ENCODE measurements at regions not wholly inside any gene's neighbourhood (a gene's known extent, or its start where the extent isn't known, plus 50 kb on each side); places are given as distances from the start of the nearest gene placed in this dataset.

DNA sequence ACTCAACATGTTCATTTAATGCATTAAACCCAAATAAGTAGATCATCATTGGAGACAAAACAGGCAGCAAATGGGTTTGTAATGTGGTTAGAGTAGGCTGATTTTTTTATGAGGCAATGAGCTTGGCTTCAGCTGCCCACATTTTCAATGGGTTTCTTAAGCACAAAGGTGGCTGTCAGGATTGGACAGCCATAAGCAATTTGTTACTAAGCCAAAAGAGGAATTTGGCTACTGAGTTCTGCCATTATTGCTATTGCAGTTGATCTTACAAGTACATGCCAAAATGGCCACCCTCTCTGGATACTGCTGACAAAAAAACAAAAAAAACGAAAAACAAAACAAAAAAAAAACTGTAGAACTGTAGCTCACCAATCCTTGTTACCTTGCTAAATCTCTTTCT is 1348.0 kb upstream of the PIK3C3 start:
- no peak for DNase-seq

DNA sequence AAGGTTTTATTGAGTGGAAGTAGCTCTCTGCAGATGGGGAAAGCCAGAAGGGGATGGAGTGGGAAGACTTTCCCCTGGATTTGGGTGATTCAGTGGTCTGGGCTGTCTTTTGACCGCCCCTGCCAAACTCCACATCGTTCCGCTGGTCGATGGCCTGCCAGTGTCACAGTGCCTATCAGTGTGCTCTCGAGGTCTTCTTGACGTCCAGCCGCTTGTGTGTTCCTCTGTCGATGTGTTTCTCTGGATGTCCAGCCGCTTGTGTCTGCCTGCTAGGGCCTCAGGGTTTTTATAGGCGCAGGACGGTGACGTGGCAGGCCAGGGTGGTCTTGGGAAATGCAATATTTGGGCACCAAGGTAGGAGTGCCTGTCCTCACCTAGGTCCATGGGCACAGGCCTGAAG is 1371.4 kb upstream of the PIK3C3 start:
- DNase-seq, result no peak

DNA sequence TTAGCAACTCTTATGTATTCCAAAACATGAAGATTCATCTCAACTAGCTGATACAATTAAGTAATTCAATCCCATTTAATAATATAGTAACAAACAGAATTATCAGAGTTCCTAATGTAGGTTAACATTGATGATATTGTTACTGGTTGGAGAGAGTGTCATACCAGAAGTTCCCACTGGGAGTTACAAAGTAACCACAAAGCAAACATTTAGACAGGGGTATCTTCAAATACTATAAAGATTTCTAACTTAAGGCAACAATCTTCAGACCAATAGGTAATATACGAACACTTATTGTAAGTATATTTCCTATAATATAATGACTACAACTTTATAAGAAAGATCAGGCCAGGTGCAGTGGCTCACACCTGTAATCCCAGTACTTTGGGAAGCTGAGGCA is 1372.9 kb upstream of the PIK3C3 start:
- no peak for DNase-seq

DNA sequence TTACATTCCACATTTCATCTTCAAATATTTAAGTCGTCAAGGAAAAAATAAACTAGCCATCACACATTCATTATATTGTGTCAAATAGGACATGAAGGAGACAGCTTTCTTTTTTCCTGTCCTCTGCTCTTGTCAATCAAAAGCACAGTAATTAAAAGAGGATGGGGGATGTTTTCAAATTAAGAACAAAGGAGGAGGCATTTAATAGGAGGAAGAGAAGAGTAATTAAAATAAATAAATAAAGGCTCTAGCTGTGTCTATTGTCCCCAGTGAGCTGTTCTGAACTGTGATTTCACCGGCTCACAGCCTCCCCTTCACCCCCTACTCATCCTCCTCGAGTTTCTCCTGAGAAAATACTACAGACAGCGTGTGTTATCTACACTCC is 1377.1 kb upstream of the PIK3C3 start:
- DNase-seq, result no peak

DNA sequence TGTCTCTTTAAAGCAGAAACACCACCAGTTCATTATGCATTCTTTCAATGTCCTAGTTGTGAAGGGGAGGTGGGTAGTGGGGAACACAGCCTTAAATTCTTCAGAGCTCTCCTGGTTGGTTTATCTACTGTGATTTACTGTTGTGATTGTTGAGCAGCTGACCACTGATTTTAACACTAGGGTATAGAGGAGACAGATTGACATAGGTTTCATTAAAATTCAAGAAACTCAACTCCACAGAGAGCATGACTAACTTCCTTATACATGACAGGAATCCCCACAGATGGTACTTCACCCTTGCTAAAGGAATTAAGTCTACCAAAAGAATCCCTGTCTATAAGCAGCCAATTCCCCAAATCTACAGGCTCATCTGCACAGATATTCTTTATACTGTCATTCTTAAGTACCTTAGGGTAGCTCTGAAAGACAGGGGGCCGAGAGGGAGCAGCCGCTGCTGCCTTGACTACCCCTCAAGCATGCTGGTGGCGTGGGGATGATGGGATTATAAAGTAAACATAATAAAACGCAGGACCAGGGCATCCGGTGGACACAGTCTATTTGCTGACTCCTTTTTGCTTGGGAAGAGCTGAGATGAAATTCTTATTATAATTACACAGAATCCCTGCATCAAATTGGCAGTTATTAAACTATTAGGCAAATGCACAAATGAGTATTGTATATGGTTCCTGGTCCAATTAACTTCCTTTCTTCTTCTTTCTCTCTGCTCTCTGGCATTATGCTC is 1377.6 kb upstream of the PIK3C3 start:
- DNase-seq, result no peak

DNA sequence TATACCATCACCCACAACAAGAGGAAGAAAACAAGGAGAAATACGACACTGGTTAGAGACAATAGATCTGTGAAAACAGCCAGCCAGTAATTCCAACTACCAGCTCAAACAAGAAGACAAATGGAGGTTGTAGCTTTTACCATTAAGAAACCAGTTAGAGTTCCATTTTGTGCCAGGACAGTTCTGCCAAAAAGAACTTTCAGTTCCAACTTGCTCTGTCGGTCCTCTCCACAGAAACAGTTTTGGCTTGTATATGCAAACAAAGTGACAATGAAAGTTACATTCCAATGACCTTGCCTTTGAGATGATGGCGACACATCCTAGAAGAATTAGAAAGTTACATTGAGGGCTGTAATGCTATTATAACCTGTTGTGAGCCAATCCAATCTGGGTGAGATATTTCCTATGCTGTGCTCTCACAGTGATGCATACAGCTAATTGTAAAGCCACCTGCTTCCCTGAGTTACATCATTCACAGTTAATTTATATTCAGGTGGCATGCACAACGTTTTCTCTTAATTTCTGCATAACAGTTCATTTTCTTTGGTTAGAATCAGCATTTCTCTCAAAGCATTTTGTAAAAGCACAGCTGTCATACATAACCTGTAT is 1378.4 kb upstream of the PIK3C3 start:
- no peak for DNase-seq

DNA sequence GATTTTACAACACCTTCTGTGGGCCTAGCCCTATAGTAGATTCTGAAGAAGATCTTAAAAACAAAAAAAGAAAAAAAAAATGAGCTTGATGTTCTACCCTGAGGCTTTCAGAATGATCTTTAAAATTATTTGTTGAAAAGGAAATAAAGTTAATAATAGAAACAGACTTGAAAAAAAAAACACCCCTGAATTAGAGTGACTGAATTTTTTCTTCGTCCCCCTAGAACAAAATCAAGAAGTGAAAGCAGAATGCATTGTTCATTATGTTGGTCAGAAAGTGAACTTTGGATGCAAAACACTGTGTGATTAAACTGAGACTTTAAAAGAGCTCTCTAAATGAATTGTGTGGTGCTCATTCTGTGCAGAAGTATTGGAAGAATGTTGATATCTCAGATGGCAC is 1384.4 kb upstream of the PIK3C3 start:
- no peak for DNase-seq

DNA sequence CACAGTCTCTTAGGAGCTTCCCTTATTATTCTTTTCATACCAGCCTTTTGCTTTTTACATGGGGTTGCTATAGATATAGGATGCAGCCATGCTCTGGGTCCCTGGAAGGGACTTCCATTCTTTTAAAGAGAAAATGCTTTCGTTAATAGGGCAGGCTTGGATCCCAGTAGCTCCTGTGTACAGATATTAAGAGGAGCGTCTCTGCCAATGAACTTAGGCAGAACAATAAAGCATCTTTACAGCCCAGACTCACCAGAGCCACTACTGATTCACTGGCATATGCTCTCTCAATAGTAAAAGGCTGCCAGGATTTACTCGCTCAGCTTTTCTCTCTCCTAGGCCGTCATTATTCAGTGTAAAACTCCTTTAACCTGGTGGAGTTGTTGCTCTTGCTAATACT is 1385.4 kb upstream of the PIK3C3 start:
- no peak for DNase-seq

DNA sequence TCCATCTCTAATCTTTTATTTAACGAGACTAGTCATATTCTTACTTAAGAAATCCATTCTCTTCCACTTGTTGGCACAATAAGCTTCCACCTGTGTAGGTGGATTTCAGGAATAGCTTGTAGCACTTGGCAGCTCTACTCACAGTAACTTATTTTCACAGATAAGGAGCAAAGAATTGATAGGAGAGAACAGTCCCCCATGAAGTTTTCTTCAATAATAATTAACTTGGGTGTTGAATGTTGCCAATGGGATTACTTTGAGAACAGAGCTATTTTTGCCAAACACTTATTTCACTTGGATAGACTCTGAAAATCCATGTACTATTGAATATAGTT is 1388.6 kb upstream of the PIK3C3 start:
- no peak for DNase-seq

DNA sequence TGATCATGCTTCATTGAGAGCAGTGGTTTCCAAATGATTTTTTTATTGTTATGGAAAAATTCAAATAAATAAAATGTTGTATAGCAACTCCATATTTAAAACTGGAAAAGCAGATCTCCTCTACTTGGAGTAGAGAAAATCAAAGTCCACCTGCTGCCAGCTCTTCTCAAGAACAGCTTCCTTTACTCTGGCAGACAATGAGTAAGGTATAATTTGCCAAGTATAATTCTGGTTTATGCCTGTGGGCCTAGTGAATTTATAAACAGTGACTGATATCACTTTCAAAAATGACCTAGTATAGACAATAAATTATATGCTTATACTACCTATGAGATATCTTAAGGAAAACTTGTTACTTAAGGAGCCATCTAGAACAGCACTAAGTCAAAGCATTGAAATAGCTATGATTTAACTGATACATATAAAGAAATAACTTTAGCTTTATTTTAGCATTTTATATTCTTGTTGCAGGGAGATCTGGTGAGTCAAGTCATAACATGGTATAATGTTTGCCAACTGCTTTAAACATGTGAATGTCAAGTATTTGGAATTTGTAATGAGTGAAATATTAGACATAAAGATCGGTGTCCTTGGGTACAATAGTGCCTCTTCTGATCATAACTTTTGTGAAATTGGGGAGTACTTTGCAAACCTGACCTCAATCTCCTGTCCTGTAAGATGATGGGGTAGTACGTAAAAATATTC is 1389.1 kb upstream of the PIK3C3 start:
- DNase-seq, result no peak

DNA sequence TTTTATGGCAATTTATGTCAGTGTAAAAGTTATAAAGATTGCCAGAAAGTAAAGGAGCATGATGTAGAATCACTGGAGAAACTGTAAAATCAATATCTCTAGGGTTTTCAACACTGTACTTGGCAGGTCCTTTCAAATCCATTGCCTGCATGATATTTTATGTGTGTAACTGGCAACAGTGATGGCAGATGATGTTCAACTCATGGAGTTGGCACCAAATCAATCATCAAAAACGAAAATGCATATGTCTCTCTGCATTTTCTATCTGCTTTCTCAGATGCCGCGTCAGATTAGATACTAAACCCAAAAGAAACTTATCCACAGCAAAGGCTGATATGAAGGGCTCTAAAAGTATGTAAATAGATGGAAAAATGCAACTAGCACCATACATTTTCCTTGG is 1395.5 kb upstream of the PIK3C3 start:
- DNase-seq, result no peak

DNA sequence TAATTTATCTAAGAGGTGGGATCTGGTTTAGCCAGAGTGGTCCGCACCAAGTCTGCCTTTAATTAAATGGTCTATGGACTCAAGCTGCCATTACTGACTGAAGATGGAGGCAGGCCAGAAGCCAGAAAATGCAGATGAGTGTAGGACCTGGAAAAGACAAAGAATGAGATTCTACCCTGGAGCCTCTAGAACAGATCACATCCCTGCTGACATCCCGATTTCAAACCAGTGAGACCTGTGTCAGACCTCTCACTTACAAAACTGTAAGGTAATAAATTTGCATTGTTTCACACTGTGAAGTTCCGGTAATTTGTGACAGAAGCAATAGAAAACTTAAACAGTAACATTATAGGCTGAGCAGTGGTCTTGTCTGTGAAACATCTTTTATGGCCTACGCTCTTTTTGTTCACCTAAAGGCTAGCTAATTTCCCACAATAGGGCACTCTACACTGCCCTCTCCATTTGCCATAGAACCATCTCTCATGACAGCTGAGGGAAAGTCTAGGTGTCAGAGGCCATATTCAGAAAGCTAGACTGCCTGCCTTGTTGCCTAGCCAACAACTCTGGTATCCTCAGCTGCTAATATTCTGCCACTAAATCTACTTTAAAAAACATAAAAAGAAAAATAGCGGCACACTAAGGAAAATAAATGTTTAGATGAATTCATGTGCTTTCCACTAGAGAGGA is 1396.2 kb upstream of the PIK3C3 start:
- no peak for DNase-seq

DNA sequence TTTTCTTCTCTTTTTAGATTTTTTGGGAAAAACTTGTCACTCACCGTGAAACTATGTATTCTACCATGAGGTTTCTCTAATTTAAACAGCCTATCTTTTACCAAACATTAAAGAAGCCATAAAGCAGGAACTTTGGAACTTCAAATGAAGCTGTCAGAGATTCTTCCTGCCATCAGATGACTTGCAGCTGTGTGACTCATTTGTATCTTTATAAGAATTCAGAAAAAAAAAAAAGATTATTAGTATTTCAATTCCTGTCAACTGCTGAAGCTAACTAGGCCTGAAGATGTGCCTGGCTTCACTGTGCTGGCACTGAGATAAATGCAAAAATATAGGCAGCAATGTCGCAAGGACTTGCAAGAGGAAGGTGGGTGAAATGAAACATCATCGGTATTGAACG is 1399.1 kb upstream of the PIK3C3 start:
- DNase-seq, result no peak

DNA sequence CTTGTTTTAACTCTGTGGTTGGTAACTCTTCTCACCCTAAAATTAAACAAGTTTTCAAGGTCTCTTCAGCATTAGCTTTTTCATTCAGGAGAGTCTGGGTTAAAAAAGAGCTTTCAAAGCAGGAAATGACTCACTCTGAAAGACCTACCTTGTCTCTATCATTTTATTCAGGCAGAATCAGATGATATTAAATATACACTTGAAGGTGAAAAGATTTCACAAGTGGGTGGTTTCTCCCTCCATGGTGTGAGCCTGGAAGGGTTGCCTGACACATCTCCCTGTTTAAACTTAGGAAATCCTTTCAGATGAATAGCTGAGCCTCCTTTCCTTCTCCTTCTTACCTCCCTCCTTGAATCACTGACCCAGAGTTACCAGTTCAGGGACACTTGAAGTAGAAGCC is 1402.0 kb upstream of the PIK3C3 start:
- DNase-seq, result no peak

DNA sequence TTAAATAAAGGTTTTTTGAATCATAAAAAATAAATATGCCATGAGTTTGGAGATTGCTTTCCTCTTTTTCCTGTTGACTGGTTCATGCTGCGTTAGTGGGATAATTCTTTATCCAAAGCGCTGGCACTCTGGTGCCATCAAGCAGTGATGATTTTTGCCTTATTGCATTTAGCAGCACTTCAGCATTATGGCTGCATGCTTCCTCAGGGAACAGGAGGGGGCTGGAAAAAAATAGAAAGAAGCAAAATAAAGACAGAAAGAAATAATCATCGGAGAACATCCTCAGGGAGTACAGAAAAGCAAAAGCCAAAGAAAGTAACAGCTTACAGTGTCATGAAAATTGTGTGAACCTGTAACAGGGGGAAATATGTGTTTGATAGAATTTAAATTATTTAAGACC is 1408.2 kb upstream of the PIK3C3 start:
- no peak for DNase-seq

DNA sequence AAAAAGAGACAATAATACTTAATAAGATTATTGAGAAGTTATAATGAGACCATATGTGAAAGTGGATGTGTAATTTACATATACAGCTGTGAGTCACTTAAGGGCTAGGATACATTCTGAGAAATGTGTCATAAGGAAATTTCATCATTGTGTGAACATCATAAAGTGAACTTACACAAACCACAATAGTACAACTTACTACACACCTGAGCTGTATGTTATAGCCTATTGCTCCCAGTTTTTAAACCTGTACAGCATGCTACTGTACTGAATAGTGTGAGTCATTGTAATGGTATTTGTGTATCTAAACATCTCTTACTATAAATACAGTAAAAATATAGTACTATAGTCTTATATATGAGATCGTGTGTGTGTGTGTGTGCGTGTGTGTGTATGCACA is 1420.3 kb upstream of the PIK3C3 start:
- no peak for DNase-seq

DNA sequence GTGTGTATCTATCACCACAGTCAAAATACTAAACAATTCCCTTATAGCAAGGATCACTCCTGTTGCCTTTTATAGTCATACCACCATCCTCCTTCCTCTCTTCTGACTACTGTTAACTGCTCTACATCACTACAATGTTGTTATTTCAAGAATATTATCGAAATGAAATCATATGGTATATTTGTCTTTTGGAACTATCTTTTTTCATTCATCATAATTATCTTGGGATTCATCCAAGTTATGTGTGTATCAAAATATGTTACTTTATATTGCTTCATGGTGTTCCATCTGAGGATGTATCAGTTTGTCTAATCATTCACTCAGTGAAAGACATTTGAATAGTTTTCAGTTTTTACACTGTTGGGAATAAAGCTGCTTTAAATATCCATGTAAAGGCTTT is 1423.0 kb upstream of the PIK3C3 start:
- no peak for DNase-seq

DNA sequence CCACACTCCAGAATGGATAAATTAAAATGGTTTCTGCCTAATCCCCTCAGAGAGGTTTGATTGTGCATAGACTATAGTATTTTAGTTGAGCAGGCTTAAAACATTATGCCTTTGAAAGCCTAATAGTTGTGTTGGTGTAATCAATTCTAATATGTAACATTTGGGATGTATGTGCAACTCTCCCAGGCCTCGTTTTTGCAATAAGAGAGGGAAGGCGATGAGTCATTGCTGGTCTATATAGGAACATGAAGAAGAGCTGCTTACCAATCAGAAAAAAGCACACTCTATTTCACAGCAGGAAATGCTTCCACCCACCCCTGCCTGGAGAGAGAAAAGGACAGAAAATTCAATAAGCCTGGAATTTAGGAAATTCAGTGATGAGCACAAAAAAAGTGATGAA is 1424.0 kb upstream of the PIK3C3 start:
- DNase-seq, result no peak

DNA sequence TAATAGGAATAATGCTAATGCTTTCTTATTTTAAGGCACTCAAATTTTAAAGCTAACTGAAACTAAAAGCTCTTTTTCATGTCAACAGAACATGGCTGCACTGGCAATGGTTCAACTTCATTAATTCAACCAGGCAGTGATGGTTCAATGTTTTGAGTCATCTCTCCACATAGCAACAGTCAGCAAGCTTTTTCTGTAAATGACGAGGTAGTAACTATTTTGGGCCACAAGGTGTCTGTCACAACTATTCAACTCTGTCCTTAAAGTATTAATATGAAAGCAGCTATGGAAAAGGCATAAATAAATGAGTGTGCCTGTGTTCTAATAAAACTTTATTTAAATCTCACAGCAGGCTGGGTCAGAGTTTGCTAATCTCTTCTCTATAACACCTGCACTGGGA is 1425.6 kb upstream of the PIK3C3 start:
- DNase-seq, result no peak

DNA sequence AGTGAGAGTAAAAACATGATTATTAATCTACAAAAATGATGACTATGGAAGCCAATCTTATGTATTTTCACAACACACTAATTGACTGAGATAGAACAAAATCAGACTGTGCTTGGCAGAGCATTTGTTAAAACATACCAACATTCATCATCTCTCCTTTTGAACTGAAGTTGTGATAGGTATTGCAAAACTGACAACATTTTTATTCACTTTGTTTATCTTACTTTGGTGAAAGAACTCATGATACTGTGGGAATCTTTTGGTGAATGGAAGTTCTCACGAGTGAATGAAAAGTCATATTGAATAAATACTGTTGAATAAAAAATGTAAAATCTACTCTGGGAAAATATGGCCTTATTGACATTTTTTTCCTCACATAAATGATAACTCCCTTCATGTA is 1430.2 kb upstream of the PIK3C3 start:
- no peak for DNase-seq

DNA sequence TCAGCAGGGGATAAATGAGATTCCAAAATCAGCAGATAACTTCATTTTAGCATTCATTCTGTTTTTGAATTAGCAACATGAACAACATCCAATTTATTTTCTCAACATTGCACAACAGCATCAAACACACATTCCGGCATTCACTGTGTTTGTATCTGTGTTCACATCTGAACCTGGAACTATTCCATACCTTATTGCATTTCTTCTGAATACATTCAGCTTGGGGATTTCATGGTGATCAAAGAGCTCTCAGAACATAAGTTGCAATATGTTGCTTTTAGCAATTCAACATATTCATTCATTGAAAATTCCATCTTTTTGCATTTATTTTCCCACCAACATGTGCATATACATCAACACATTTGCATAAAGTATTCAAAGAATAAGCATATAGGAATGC is 1431.7 kb upstream of the PIK3C3 start:
- DNase-seq, result no peak

DNA sequence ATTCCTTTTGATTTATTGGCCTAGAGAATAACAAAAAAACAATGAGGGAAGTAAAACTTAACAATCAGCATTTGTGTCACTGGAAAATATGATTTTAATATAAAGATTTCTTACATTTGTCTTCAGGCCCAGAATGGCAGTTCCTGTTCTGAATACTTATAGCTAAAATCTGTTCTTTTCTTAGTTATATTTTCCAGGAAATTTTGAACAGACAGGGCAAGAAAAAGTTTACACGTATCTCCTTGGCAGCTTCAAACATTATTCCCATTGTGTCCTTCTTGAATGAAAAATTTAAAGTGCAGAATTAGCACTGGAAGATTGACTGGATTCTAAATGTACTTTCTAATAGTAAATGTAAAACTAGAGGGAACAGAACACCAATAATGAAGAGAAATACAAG is 1454.0 kb upstream of the PIK3C3 start:
- no peak for DNase-seq

DNA sequence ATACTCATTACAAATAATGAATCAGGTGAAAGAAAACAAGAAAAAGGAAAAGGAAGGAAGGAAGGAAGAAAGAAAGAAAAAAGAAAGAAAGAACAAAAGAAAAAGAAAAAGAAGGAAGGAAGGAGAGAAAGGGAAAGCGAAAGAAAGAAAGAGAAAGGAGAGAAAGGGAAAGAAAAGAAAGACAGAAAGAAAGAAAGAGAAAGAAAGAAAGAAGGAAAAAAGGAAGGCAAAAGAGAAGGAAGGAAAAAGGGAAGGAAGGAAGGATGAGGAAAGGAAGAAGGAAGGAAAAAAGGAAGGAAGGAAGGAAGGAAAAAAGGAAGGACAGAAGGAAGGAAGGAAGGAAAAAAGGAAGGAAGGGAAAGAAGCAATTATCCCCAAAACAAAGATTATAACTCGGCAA is 1460.4 kb upstream of the PIK3C3 start:
- DNase-seq, result no peak

DNA sequence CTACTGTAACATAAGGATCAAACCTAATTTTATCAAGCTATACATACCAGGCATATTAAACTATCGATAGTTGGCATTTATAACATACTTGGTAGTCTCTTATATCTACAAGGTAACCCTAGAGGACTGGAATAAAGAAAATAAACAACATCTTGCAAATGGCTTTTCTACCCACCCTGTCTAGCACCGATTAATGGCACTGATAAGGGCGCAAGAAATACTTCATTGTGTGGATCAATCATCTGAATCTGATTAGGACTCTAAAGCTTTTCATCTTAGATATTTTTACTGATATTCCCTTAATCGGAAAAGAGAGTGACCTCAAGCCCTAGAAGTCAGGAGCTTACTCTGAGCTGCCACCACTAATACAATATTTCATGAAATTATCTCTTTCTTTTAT is 1461.7 kb upstream of the PIK3C3 start:
- no peak for DNase-seq
